Activated naive CD8-positive, alpha-beta T cell treated with anti-CD3 and anti-CD28 coated beads, Interleukin-2, amount 50 U/mL, for 24 hours (primary cell): ENCODE measurements at regions not wholly inside any gene's neighbourhood (a gene's known extent, or its start where the extent isn't known, plus 50 kb on each side); places are given as distances from the start of the nearest gene placed in this dataset.

Source experiments
- ATAC-seq: fragments of 150-1000 bp; cut with Tn5 transposase; one replicate; pipeline ENCODE4 v1.10.0; 2021
- DNase-seq: peaks from one replicate; pipeline ENCODE4 v3.0.0; 2021
- H3K27ac Mint-ChIP-seq: one replicate; pipeline ENCODE4 v1.8.0; 2021; ENCODE audit warnings: mild to moderate bottlenecking, mixed read lengths
- H3K27me3 Mint-ChIP-seq: one replicate; pipeline ENCODE4 v1.8.0; 2021; ENCODE audit warnings: mixed read lengths
- H3K36me3 Mint-ChIP-seq: one replicate; pipeline ENCODE4 v1.8.0; 2021; ENCODE audit warnings: low read depth, mixed read lengths
- H3K4me1 Mint-ChIP-seq: one replicate; pipeline ENCODE4 v1.8.0; 2021; ENCODE audit warnings: mixed read lengths
- H3K4me3 Mint-ChIP-seq: one replicate; pipeline ENCODE4 v1.8.0; 2021; ENCODE audit warnings: mild to moderate bottlenecking, moderate library complexity, mixed read lengths
- H3K9me3 Mint-ChIP-seq: one replicate; pipeline ENCODE4 v1.8.0; 2021; ENCODE audit warnings: mixed read lengths

GRCh38 chr12:59044791-59045190 is 124.5 kb upstream of the LRIG3 start:
- no peaks in the 10 kb centered on the region for H3K27me3 Mint-ChIP-seq
- H3K4me3 Mint-ChIP-seq = no peak overlapping the region
- H3K9me3 Mint-ChIP-seq = no peaks in the 10 kb centered on the region
- H3K36me3 Mint-ChIP-seq = no peaks in the 10 kb centered on the region
- H3K27ac Mint-ChIP-seq = no peak overlapping the region
- no peak for DNase-seq
- no peaks in the 10 kb centered on the region for H3K4me1 Mint-ChIP-seq
- ATAC-seq = no peak

- Mint-ChIP-seq H3K27ac (no peak overlapping the region), H3K27me3 (no peaks in the 10 kb centered on the region), H3K4me3 (no peak overlapping the region), H3K36me3 (no peaks in the 10 kb centered on the region), H3K9me3 (peaks cover 3% of the 10 kb centered on the region), H3K4me1 (no peaks in the 10 kb centered on the region)
- no peak for ATAC-seq
- DNase-seq = no peak
Observed at GRCh38 chr12:59041241-59042121, 121.2 kb upstream of the LRIG3 start.

- Mint-ChIP-seq H3K27me3 (no peaks in the 10 kb centered on the region), H3K36me3 (no peaks in the 10 kb centered on the region), H3K4me1 (no peaks in the 10 kb centered on the region), H3K4me3 (no peak overlapping the region), H3K27ac (no peak overlapping the region), H3K9me3 (peaks cover 3% of the 10 kb centered on the region)
- no peak for ATAC-seq
- no peak for DNase-seq
Observed at GRCh38 chr12:59040656-59041055, 120.4 kb upstream of the LRIG3 start.

GRCh38 chr12:59040043-59040442 is 119.7 kb upstream of the LRIG3 start:
- Mint-ChIP-seq H3K4me1 (no peaks in the 10 kb centered on the region), H3K4me3 (no peak overlapping the region), H3K9me3 (peaks cover 3% of the 10 kb centered on the region), H3K36me3 (no peaks in the 10 kb centered on the region), H3K27ac (no peak overlapping the region), H3K27me3 (no peaks in the 10 kb centered on the region)
- no peak for ATAC-seq
- no peak for DNase-seq

GRCh38 chr12:59039005-59039404 is 118.7 kb upstream of the LRIG3 start:
- H3K9me3 Mint-ChIP-seq = peaks cover 3% of the 10 kb centered on the region
- H3K36me3 Mint-ChIP-seq = no peaks in the 10 kb centered on the region
- no peak for ATAC-seq

GRCh38 chr12:59036973-59037762 is 116.9 kb upstream of the LRIG3 start:
- Mint-ChIP-seq H3K36me3 (no peaks in the 10 kb centered on the region), H3K27me3 (no peaks in the 10 kb centered on the region), H3K4me1 (no peaks in the 10 kb centered on the region), H3K27ac (no peak overlapping the region), H3K9me3 (peaks cover 3% of the 10 kb centered on the region), H3K4me3 (no peak overlapping the region)
- DNase-seq (no peak), ATAC-seq (no peak)

More at GRCh38 chr12:59039005-59039404, 118.7 kb upstream of the LRIG3 start:
- Mint-ChIP-seq H3K4me3 (no peak overlapping the region), H3K27ac (no peak overlapping the region), H3K4me1 (no peaks in the 10 kb centered on the region), H3K27me3 (no peaks in the 10 kb centered on the region)
- no peak for DNase-seq

GRCh38 chr12:59036347-59036746 is 116.0 kb upstream of the LRIG3 start:
- Mint-ChIP-seq H3K36me3 (no peaks in the 10 kb centered on the region), H3K27ac (no peak overlapping the region), H3K27me3 (no peaks in the 10 kb centered on the region), H3K4me1 (no peaks in the 10 kb centered on the region), H3K9me3 (peaks cover 3% of the 10 kb centered on the region), H3K4me3 (no peak overlapping the region)
- DNase-seq = no peak
- ATAC-seq = no peak

GRCh38 chr12:59031313-59031712 is 111.0 kb upstream of the LRIG3 start:
- Mint-ChIP-seq H3K9me3 (no peaks in the 10 kb centered on the region), H3K27me3 (no peaks in the 10 kb centered on the region), H3K4me1 (no peaks in the 10 kb centered on the region), H3K4me3 (no peak overlapping the region), H3K27ac (no peak overlapping the region), H3K36me3 (no peaks in the 10 kb centered on the region)
- ATAC-seq (no peak), DNase-seq (no peak)

- H3K4me3 Mint-ChIP-seq = no peak overlapping the region
- H3K27me3 Mint-ChIP-seq = no peaks in the 10 kb centered on the region
- ATAC-seq (no peak), DNase-seq (no peak)
- H3K4me1 Mint-ChIP-seq = no peaks in the 10 kb centered on the region
- H3K27ac Mint-ChIP-seq = no peak overlapping the region
- H3K9me3 Mint-ChIP-seq = no peaks in the 10 kb centered on the region
- H3K36me3 Mint-ChIP-seq = no peaks in the 10 kb centered on the region
Observed at GRCh38 chr12:59030415-59030814, 110.1 kb upstream of the LRIG3 start.

- H3K27me3 Mint-ChIP-seq = no peaks in the 10 kb centered on the region
- no peak overlapping the region for H3K27ac Mint-ChIP-seq
- no peaks in the 10 kb centered on the region for H3K9me3 Mint-ChIP-seq
- no peaks in the 10 kb centered on the region for H3K4me1 Mint-ChIP-seq
- no peak overlapping the region for H3K4me3 Mint-ChIP-seq
- no peak for DNase-seq
- H3K36me3 Mint-ChIP-seq = no peaks in the 10 kb centered on the region
- no peak for ATAC-seq
Observed at GRCh38 chr12:59027199-59027598, 106.9 kb upstream of the LRIG3 start.

GRCh38 chr12:59023861-59024424 is 103.6 kb upstream of the LRIG3 start:
- no peaks in the 10 kb centered on the region for H3K4me1 Mint-ChIP-seq
- no peak overlapping the region for H3K4me3 Mint-ChIP-seq
- ATAC-seq (no peak), DNase-seq (no peak)
- H3K36me3 Mint-ChIP-seq = no peaks in the 10 kb centered on the region
- no peaks in the 10 kb centered on the region for H3K27me3 Mint-ChIP-seq
- no peaks in the 10 kb centered on the region for H3K9me3 Mint-ChIP-seq
- no peak overlapping the region for H3K27ac Mint-ChIP-seq

GRCh38 chr12:59020073-59020946 is 100.0 kb upstream of the LRIG3 start:
- no peak overlapping the region for H3K27ac Mint-ChIP-seq
- DNase-seq (no peak), ATAC-seq (no peak)
- H3K4me1 Mint-ChIP-seq = no peaks in the 10 kb centered on the region
- H3K27me3 Mint-ChIP-seq = no peaks in the 10 kb centered on the region
- no peaks in the 10 kb centered on the region for H3K9me3 Mint-ChIP-seq
- no peak overlapping the region for H3K4me3 Mint-ChIP-seq
- H3K36me3 Mint-ChIP-seq = no peaks in the 10 kb centered on the region

- H3K4me3 Mint-ChIP-seq = no peak overlapping the region
- DNase-seq (no peak), ATAC-seq (no peak)
- H3K27me3 Mint-ChIP-seq = no peaks in the 10 kb centered on the region
- H3K4me1 Mint-ChIP-seq = no peaks in the 10 kb centered on the region
- H3K9me3 Mint-ChIP-seq = no peaks in the 10 kb centered on the region
- no peak overlapping the region for H3K27ac Mint-ChIP-seq
- H3K36me3 Mint-ChIP-seq = no peaks in the 10 kb centered on the region
Observed at GRCh38 chr12:59014885-59015284, 94.6 kb upstream of the LRIG3 start.

GRCh38 chr12:59010941-59011340 is 90.6 kb upstream of the LRIG3 start:
- Mint-ChIP-seq H3K27me3 (no peaks in the 10 kb centered on the region), H3K4me1 (no peaks in the 10 kb centered on the region), H3K4me3 (no peak overlapping the region), H3K36me3 (no peaks in the 10 kb centered on the region), H3K27ac (no peak overlapping the region), H3K9me3 (no peaks in the 10 kb centered on the region)
- ATAC-seq (no peak), DNase-seq (no peak)
